ENCODE measurements at regions not wholly inside any gene's neighbourhood (a gene's known extent, or its start where the extent isn't known, plus 50 kb on each side); places are given as distances from the start of the nearest gene placed in this dataset.

GRCh38 chr7:37516664-37517063 is 68.0 kb upstream of the ELMO1 start:
- Histone ChIP-seq H3K4me3 (ENCODE audit: low read depth, low read length) (no peak overlapping the region), H3K27me3 (no peaks in the 10 kb centered on the region), H3K36me3 (no peaks in the 10 kb centered on the region), H3K4me1 (no peaks in the 10 kb centered on the region), H3K9me3 (no peaks in the 10 kb centered on the region)
- no peak for TF ChIP-seq CTCF (IDR thresholded peaks at IDR 0.05; ENCODE audit: low read depth, low read length)
- DNase-seq: no peak

DNA sequence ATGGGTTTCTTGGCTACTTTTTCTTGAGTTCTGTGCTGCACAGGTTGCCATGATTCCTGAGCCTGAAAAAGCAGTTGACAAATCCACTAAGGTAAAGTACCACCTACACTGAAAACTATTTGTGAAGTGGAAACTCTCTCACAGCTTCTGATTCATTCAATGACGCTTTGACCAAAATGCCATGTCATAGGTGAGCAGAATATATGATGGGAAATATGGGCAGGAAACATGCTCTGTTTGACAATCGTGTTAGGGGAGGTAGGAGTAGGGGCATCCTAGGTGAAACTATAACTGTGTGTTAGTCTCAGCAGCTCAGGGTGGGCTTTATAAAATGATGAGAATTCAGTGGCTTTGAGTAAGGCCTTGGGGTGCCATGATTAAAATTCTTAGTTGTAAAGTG is 69.6 kb upstream of the ELMO1 start:
- no peaks in the 10 kb centered on the region for H3K4me1 ChIP-seq
- TF ChIP-seq CTCF (IDR thresholded peaks at IDR 0.05; ENCODE audit: low read depth, low read length): no peak
- no peak for DNase-seq
- H3K9me3 ChIP-seq: no peaks in the 10 kb centered on the region
- H3K36me3 ChIP-seq: no peaks in the 10 kb centered on the region
- no peak overlapping the region for H3K4me3 ChIP-seq (ENCODE audit: low read depth, low read length)
- H3K27me3 ChIP-seq: no peaks in the 10 kb centered on the region

DNA sequence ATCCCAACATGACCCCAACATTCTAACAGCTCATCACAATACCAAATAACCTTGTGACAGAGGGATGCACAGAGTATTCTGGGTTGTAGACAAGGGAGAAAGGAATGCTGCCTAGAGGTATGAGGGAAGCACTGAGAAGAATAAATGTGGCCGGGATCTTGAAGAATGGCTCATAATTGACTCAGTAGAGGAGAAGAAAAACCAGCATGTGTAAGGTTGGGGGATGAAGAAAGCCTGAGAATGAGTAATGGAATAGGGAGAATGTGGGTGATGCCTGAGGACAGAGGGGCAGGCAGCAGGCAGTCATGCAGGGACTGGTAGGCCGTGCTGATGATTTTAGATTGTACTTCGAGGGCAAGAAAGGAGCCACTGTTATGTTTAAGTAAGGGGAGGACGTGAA is 75.4 kb upstream of the ELMO1 start:
- no peaks in the 10 kb centered on the region for H3K27me3 ChIP-seq
- no peaks in the 10 kb centered on the region for H3K9me3 ChIP-seq
- TF ChIP-seq CTCF (IDR thresholded peaks at IDR 0.05; ENCODE audit: low read depth, low read length): no peak
- no peaks in the 10 kb centered on the region for H3K4me1 ChIP-seq
- DNase-seq: no peak
- no peak overlapping the region for H3K4me3 ChIP-seq (ENCODE audit: low read depth, low read length)
- H3K36me3 ChIP-seq: no peaks in the 10 kb centered on the region

- Histone ChIP-seq H3K4me3 (ENCODE audit: low read depth, low read length) (no peak overlapping the region), H3K27me3 (no peaks in the 10 kb centered on the region), H3K4me1 (no peaks in the 10 kb centered on the region), H3K9me3 (no peaks in the 10 kb centered on the region), H3K36me3 (no peaks in the 10 kb centered on the region)
- DNase-seq: no peak
- TF ChIP-seq CTCF (IDR thresholded peaks at IDR 0.05; ENCODE audit: low read depth, low read length): no peak
These were observed 76.1 kb upstream of the ELMO1 start for GRCh38 chr7:37524797-37525196.

GRCh38 chr7:37526623-37527022 is 78.0 kb upstream of the ELMO1 start:
- Histone ChIP-seq H3K4me3 (ENCODE audit: low read depth, low read length) (no peak overlapping the region), H3K27me3 (no peaks in the 10 kb centered on the region), H3K9me3 (no peaks in the 10 kb centered on the region), H3K36me3 (no peaks in the 10 kb centered on the region), H3K4me1 (no peaks in the 10 kb centered on the region)
- no peak for TF ChIP-seq CTCF (IDR thresholded peaks at IDR 0.05; ENCODE audit: low read depth, low read length)
- no peak for DNase-seq

- no peak overlapping the region for H3K4me3 ChIP-seq (ENCODE audit: low read depth, low read length)
- no peaks in the 10 kb centered on the region for H3K36me3 ChIP-seq
- H3K4me1 ChIP-seq: no peaks in the 10 kb centered on the region
- H3K9me3 ChIP-seq: no peaks in the 10 kb centered on the region
- H3K27me3 ChIP-seq: no peaks in the 10 kb centered on the region
- no peak for DNase-seq
- TF ChIP-seq CTCF (IDR thresholded peaks at IDR 0.05; ENCODE audit: low read depth, low read length): no peak
These were observed 78.4 kb upstream of the ELMO1 start for GRCh38 chr7:37527109-37527508.

Measured in BE2C (cell line).